HCEC 1CT (cell line): ENCODE measurements at regions not wholly inside any gene's neighbourhood (a gene's known extent, or its start where the extent isn't known, plus 50 kb on each side); places are given as distances from the start of the nearest gene placed in this dataset.
A peak's percentile ranks its signal among the peaks of the same experiment; 100 is the strongest.
"Not testable (repeated sequence)": the region's sequence is repeated elsewhere in the genome, so short reads cannot be mapped to it uniquely, and the experiment has no call there.

Experiments
- DNase-seq: peaks from one replicate; pipeline ENCODE4 v3.0.0-alpha.2; 2017

DNA sequence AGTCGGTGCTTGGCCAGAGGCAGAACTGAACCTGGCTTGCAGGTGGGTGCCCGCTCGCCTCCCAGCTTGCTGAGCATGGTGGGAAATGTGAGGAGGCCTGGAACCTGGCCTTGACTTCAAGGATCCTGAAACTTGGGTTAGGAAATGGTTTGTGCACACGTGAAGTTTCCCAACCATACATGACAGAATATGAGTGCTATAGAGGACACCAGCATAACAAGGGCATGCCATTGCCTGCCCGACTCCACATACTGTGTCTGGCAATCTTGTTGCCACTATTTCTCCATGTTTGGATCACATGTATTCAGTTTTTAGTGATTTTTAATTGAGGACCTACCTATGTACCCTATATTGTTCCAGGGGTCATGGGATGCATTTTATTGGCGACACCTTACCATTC, 177.6 kb upstream of the ANKRD55 start:
- no peak for DNase-seq

DNA sequence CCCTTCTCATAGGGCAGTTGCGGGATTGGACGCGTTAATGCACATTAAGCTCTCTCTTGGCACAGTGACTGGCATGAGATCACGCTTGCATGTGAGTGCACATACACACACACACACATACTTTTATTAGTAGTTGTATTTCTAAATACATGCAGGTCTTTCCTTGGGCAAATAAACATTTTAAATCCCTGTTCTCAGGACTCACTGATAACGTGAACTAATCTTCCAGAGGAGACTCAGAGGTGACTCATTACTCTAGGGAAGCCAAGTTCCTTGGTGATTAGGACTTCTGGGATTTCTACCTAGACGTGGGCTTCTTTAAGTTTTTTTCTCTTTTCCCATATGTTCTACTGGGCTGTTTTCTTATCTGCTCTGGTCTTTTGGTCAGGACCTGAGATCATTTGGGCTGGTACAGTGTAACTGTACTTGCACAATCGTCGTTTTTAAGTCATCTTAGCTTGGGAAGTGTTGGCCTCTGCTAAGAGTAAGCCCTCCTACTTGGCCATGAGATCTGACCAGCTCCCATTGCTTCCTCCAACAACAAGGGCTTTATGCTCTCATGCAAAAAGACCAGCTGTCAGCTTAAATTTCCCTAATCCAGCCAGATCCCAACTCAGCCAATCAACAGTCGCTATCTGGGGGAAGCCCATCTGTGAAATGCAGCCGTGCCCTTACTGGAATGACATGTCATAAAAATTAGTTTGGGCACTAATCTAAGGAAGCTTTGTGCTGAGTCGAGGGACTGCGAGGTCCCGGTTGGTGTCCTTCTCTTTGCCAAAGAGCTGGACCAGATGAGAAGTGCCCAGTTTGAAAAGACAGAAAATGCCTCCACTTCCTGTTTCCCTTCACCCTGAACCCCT, 176.4 kb upstream of the ANKRD55 start:
- DNase-seq = peak; percentile 80

GRCh38 chr5:56406838-56407237, 173.7 kb upstream of the ANKRD55 start:
- DNase-seq = no peak

- no peak for DNase-seq
Observed at GRCh38 chr5:56406221-56406620, 173.1 kb upstream of the ANKRD55 start.

- DNase-seq = no peak
Observed at GRCh38 chr5:56405116-56405908, 172.2 kb upstream of the ANKRD55 start.

DNA sequence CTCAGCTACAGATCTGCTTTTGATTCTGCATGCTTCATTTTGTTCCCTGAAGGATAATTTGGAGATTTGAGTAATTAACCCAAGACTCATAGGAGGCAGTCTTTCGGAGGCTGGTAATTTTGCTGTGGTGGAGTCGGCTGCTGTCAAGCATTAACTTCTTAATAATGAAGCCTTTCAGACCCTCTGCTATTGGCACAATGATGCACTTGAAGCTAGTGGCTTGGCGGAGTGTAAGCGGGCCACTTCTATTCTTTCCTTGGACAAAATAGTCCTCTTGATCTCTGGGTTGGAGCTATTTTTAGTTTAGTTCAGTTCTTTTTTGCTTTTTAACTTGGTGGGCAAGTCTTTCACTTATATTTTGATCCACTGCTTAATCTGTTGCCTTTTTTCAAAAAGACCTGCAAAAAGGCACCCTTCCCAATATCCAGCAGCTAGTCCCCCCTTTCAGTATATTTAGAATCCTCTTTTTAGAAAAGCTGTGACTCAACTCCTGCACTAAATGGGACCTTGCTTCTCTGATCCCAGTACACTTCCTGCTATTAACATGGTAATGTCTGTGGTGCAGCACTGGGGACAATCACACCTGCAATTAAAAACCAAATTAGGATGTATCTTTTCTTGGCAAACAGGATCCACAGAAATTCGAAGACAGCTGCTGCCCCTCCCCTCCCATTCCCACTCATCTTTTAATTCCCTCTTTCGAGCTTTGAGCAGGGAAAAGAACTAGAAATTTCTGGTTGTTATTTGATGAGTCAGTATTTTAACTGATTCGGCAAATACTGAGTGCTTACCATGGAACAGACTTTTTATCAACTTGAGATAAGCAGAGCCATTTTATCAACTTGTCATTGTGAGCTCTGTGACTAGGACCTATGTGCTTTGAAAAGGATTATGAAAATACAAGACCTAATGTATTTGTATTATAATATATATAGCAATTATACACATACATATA, 169.4 kb upstream of the ANKRD55 start:
- no peak for DNase-seq

DNA sequence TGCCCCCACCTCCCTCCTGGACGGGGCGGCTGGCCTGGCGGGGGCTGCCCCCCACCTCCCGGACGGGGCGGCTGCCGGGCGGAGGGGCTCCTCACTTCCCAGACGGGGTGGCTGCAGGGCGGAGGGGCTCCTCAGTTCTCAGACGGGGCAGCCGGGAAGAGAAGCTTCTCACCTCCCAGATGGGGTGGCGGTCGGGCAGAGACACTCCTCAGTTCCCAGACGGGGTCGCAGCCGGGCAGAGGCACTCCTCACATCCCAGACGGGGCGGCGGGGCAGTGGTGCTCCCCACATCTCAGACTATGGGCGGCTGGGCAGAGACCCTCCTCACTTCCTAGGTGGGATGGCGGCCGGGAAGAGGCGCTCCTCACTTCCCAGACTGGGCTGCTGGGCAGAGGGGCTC, 164.7 kb upstream of the ANKRD55 start:
- DNase-seq = not testable (repeated sequence)

- no peak for DNase-seq
Observed at GRCh38 chr5:56396634-56397033, 163.5 kb upstream of the ANKRD55 start.

- no peak for DNase-seq
Observed at GRCh38 chr5:56389261-56389660, 156.1 kb upstream of the ANKRD55 start.

DNA sequence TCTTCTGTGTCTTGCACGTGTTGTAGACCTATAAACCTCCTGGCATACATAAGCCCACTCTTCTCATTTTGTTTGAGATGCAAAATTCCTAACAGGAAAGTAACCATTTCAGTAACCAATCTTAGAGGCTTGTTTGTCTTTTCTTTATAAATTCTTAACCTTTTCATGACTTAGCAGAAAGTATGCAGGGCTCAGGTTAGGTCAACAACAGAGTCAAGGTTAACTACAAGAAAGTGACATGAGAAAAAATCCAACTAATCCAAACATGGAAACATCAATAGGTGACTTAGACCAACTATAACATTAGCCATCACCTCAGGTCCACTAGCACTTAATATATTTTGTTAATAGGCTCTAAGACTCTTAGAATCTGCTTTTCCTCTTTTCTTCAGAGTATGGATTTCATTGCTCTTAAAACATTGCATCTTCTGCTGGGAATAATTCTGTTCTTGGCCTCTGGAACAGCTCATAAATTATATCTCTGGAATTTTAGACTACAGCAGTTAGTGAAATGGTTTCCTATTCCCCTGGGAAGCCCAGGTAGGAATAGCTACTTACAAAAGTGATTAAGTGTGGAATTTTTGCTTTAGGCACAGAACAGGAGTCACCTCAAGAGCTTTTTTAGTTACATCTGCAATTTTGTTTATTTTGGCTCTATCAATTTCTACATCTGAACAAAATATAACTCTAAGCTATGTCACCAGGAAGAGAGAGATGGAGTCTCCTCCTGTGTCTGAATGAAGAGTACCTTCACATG, 155.3 kb upstream of the ANKRD55 start:
- no peak for DNase-seq

DNA sequence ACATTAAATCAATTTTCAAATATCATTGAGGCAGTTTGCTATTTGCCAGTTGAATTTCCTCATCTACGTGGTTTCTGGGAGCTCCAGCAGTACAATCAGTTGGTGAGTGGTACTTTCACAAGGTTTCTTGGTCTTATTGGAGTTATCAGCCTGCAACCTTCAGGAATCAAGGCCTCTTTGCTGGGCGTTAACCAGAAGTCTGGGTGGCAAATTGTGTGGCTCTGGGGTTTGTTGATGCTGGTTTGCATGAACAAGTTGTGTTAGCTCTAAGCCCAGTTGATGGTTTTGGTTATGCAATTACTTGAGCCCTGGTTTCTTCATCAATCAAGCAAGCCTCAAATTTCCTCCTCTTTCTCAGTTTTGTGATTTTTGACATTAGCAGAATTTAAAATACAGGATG, 152.9 kb upstream of the ANKRD55 start:
- DNase-seq = no peak

DNA sequence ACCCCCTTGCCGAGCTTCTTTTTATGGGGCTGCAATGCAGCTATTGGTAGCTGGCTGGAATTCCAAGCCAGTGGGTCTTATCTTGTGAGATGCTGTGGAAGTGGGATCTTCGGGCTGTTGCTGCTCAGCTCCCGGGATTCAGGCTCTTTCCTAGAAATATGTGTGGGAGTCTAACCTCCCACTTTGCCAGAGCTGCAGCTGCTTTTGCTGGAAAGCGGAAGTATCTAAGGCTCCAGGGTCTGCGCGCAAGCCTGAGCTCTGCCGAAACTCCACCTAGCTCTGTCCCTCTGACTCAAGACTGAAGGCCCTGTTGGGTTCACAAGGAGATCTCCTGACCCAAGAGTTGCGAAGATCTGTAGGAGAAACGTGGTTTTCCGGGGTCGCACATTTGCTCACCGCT, 151.1 kb upstream of the ANKRD55 start:
- DNase-seq = no peak

DNA sequence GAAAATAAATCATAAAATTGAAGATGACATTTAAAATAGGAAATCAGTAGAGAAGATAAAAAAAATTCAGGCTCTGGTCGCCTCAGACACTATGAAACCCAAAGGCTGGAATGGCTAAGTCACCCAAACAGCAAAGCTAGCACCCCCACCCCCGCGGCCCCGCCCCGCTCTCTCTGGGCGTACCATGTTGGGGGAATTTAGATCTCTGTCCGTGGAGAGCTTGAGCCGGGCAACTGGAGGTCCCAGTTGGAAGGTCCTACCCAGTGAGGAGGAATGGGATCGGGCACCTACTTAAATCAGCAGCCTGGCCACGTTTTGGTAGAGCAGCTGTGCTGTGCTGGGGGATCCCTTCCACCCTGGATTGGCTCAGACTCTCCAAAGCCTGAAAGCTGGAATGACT, 150.6 kb upstream of the ANKRD55 start:
- no peak for DNase-seq

DNA sequence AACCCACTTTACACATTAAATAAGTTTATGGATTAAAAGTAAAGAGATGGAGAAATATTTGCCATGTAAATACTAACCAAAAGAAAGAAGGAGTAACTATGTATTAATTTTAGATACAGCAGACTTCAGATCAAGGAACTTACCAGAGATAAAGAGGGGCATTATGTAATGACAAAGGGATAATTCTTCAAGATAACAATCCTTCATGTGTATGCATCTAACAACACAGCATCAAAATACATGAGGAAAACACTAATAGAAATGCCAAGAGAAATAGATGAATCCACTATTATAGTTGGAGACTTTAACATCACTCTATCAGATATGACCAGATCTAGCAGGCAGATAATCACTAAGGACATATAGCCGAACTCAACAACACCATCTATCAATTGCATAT, 149.8 kb upstream of the ANKRD55 start:
- DNase-seq = no peak

- DNase-seq = no peak
Observed at GRCh38 chr5:56377573-56377972, 144.4 kb upstream of the ANKRD55 start.

DNA sequence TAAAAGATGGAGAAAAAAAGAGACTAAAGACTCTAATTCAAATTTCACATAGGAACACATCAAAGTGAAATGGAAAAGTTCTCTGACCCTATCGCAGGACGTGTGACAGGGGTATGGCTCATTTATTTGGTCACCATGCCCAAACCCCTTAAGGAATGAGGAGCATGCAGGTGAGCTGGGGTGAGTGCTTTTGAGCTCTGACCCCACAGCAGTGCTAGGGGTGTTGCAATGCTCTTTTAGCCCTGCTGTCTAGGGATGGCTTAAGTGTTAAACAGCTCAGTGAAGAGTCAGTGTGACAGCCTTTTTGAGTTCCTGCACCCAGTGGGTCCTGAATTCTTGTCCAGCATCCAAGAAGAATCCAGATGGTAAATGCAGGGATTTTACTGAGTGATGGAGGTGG, 143.0 kb upstream of the ANKRD55 start:
- DNase-seq = no peak

GRCh38 chr5:56375011-56375410, 141.9 kb upstream of the ANKRD55 start:
- no peak for DNase-seq

GRCh38 chr5:56372491-56372890, 139.4 kb upstream of the ANKRD55 start:
- not testable (repeated sequence) for DNase-seq

- no peak for DNase-seq
Observed at GRCh38 chr5:56369361-56369811, 136.3 kb upstream of the ANKRD55 start.

- no peak for DNase-seq
Observed at GRCh38 chr5:56367748-56368147, 134.6 kb upstream of the ANKRD55 start.

- no peak for DNase-seq
Observed at GRCh38 chr5:56366986-56367385, 133.9 kb upstream of the ANKRD55 start.

GRCh38 chr5:56361398-56361797, 128.3 kb upstream of the ANKRD55 start:
- no peak for DNase-seq
